GM12872 (cell line): ENCODE measurements at regions not wholly inside any gene's neighbourhood (a gene's known extent, or its start where the extent isn't known, plus 50 kb on each side); places are given as distances from the start of the nearest gene placed in this dataset.

Experiments
- TF ChIP-seq, protein P1 (sequence below): IDR thresholded peaks from 3 replicates; pipeline ENCODE4 v1.5.1; 2011; ENCODE audit warnings: low read depth, mild to moderate bottlenecking, low read length, moderate library complexity; ENCODE audit not compliant: insufficient read depth

- TF ChIP-seq, protein P1, sequence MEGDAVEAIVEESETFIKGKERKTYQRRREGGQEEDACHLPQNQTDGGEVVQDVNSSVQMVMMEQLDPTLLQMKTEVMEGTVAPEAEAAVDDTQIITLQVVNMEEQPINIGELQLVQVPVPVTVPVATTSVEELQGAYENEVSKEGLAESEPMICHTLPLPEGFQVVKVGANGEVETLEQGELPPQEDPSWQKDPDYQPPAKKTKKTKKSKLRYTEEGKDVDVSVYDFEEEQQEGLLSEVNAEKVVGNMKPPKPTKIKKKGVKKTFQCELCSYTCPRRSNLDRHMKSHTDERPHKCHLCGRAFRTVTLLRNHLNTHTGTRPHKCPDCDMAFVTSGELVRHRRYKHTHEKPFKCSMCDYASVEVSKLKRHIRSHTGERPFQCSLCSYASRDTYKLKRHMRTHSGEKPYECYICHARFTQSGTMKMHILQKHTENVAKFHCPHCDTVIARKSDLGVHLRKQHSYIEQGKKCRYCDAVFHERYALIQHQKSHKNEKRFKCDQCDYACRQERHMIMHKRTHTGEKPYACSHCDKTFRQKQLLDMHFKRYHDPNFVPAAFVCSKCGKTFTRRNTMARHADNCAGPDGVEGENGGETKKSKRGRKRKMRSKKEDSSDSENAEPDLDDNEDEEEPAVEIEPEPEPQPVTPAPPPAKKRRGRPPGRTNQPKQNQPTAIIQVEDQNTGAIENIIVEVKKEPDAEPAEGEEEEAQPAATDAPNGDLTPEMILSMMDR, result no peak
Observed at GRCh38 chr2:177053038-177053437, 159.6 kb upstream of the HNRNPA3 start.

GRCh38 chr2:177053716-177054115 is 158.9 kb upstream of the HNRNPA3 start:
- TF ChIP-seq, protein P1, result no peak

GRCh38 chr2:177056481-177056929 is 156.1 kb upstream of the HNRNPA3 start:
- TF ChIP-seq, protein P1, result peak; percentile 25; the same call in 1 of the 3 replicates

DNA sequence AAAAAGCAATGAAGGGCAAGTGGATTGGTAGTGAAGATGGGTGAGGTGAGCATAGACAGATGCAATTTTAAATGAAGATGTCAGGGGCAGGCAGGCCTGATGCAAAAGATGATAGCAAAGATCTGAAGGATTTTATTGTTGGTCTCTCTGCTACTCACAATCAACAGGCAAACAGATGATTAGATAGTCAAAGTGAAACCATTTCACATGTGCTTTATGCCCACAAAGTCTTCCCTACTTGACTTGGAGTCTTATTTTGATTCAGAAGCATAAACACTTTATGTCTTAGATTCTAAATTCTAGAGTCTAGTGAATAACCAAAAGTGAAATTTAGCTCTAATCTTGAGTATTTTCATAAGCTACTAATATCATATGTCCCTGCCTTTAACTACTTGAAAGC is 153.8 kb upstream of the HNRNPA3 start:
- TF ChIP-seq, protein P1, result no peak

DNA sequence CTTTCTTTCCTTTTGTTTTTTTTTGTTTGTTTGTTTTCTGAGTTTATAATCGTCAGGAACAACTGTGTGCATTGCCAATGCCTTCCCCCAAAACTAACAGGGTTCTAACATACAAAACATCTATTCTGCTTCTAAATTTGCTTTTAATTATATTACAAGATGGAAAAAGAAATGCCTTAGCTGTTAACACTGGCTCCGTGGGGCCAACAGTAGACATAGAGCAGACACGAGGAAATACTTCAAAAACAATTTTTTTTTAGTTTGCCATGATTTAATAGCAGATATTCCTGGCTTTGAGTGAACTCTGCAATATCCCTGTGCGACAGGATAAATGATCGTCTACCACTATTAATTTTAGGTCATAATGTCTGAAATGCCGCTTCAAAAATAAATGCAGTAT is 153.3 kb upstream of the HNRNPA3 start:
- TF ChIP-seq, protein P1, result no peak

- TF ChIP-seq, protein P1, result no peak
Observed at GRCh38 chr2:177063331-177063730, 149.3 kb upstream of the HNRNPA3 start.

GRCh38 chr2:177064422-177064821 is 148.2 kb upstream of the HNRNPA3 start:
- TF ChIP-seq, protein P1, result no peak
